ENCODE measurements at regions not wholly inside any gene's neighbourhood (a gene's known extent, or its start where the extent isn't known, plus 50 kb on each side); places are given as distances from the start of the nearest gene placed in this dataset.

- no peak for DNase-seq (ENCODE audit: extremely low spot score)
- Histone ChIP-seq H3K4me3 (ENCODE audit: low read depth, low read length) (no peak overlapping the region), H3K36me3 (ENCODE audit: insufficient read depth) (no peaks in the 10 kb centered on the region), H3K27ac (ENCODE audit: low read depth) (no peak overlapping the region), H3K4me1 (ENCODE audit: insufficient read depth) (peaks cover 2% of the 10 kb centered on the region)
- WGBS = 64% methylated on average over 7 of the region's 7 CpGs
Measured at GRCh38 chr18:21162786-21163185, 51.2 kb upstream of the ROCK1 start.

GRCh38 chr18:21163647-21164547 is 52.3 kb upstream of the ROCK1 start:
- Histone ChIP-seq H3K27ac (ENCODE audit: low read depth) (no peak overlapping the region), H3K36me3 (ENCODE audit: insufficient read depth) (no peaks in the 10 kb centered on the region), H3K4me3 (ENCODE audit: low read depth, low read length) (no peak overlapping the region), H3K4me1 (ENCODE audit: insufficient read depth) (peaks cover 3% of the 10 kb centered on the region)
- 41% methylated on average over 6 of the region's 6 CpGs for WGBS
- no peak for DNase-seq (ENCODE audit: extremely low spot score)

- Histone ChIP-seq H3K36me3 (ENCODE audit: insufficient read depth) (no peaks in the 10 kb centered on the region), H3K27ac (ENCODE audit: low read depth) (no peak overlapping the region)
- WGBS = 65% methylated on average over 2 of the region's 2 CpGs
Measured at GRCh38 chr18:21164548-21165095, 53.0 kb upstream of the ROCK1 start.

GRCh38 chr18:21167641-21168377 is 56.2 kb upstream of the ROCK1 start:
- peaks cover 3% of the 10 kb centered on the region for H3K4me1 ChIP-seq (ENCODE audit: insufficient read depth)
- H3K27ac ChIP-seq (ENCODE audit: low read depth) = no peak overlapping the region
- H3K36me3 ChIP-seq (ENCODE audit: insufficient read depth) = no peaks in the 10 kb centered on the region
- no peak overlapping the region for H3K4me3 ChIP-seq (ENCODE audit: low read depth, low read length)
- WGBS = 23% methylated on average over 1 of the region's 1 CpG
- peak; percentile 51 for DNase-seq (ENCODE audit: extremely low spot score)

More at GRCh38 chr18:21164548-21165095, 53.0 kb upstream of the ROCK1 start:
- Histone ChIP-seq H3K4me3 (ENCODE audit: low read depth, low read length) (no peak overlapping the region), H3K4me1 (ENCODE audit: insufficient read depth) (peaks cover 3% of the 10 kb centered on the region)
- DNase-seq (ENCODE audit: extremely low spot score) = no peak

DNA sequence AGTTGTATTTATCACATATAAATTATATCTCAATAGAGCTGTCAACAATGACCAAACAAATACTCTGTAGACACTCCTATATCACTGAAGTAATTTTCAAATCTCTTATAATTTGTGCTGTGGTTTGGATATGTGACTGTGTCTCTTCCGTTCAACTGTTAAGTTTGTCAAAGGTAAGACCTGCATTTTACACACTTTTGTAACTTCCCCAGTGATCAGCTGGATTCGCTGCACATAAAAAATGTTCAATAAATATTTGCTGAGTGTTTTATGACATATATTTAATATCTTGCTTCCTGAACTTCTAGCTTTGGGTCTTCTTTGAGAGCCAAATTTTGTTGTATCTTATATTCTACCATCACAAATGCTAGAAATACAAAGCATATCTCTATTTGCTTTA is 57.3 kb upstream of the ROCK1 start:
- H3K4me3 ChIP-seq (ENCODE audit: low read depth, low read length) = no peak overlapping the region
- H3K4me1 ChIP-seq (ENCODE audit: insufficient read depth) = peaks cover 3% of the 10 kb centered on the region
- DNase-seq (ENCODE audit: extremely low spot score) = no peak
- H3K36me3 ChIP-seq (ENCODE audit: insufficient read depth) = no peaks in the 10 kb centered on the region
- WGBS = 62% methylated on average over 2 of the region's 2 CpGs
- H3K27ac ChIP-seq (ENCODE audit: low read depth) = no peak overlapping the region

DNA sequence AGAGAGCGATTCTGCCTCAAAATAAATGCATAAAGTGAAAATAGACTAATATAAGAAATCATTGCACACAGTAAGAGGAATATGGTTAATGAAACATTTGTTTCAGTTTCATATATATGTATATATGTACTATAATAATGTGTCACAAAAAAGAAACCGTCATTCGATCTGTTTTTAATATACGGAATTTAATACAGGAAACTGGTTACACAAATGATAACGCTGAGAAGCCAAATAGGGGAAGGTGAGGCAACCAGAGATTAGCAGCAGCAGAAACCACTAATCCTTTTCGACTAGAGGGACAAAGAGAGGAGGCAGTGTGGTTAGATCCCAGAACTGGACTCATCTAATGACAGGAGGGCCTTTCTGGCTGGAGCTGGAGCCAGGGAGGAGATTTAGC is 64.2 kb upstream of the GREB1L start:
- Histone ChIP-seq H3K36me3 (ENCODE audit: insufficient read depth) (no peaks in the 10 kb centered on the region), H3K4me3 (ENCODE audit: low read depth, low read length) (no peak overlapping the region), H3K4me1 (ENCODE audit: insufficient read depth) (no peaks in the 10 kb centered on the region), H3K27ac (ENCODE audit: low read depth) (no peak overlapping the region)
- 66% methylated on average over 6 of the region's 6 CpGs for WGBS
- DNase-seq (ENCODE audit: extremely low spot score) = no peak

- peak; percentile 14 for DNase-seq (ENCODE audit: extremely low spot score)
- H3K36me3 ChIP-seq (ENCODE audit: insufficient read depth) = no peaks in the 10 kb centered on the region
- no peak overlapping the region for H3K27ac ChIP-seq (ENCODE audit: low read depth)
- 30% methylated on average over 7 of the region's 7 CpGs for WGBS
- no peaks in the 10 kb centered on the region for H3K4me1 ChIP-seq (ENCODE audit: insufficient read depth)
- no peak overlapping the region for H3K4me3 ChIP-seq (ENCODE audit: low read depth, low read length)
Measured at GRCh38 chr18:21179590-21180220, 62.3 kb upstream of the GREB1L start.

GRCh38 chr18:21180588-21180987 is 61.4 kb upstream of the GREB1L start:
- no peaks in the 10 kb centered on the region for H3K4me1 ChIP-seq (ENCODE audit: insufficient read depth)
- H3K4me3 ChIP-seq (ENCODE audit: low read depth, low read length) = no peak overlapping the region
- no peaks in the 10 kb centered on the region for H3K36me3 ChIP-seq (ENCODE audit: insufficient read depth)
- 71% methylated on average over 7 of the region's 7 CpGs for WGBS
- H3K27ac ChIP-seq (ENCODE audit: low read depth) = no peak overlapping the region
- DNase-seq (ENCODE audit: extremely low spot score) = no peak

DNA sequence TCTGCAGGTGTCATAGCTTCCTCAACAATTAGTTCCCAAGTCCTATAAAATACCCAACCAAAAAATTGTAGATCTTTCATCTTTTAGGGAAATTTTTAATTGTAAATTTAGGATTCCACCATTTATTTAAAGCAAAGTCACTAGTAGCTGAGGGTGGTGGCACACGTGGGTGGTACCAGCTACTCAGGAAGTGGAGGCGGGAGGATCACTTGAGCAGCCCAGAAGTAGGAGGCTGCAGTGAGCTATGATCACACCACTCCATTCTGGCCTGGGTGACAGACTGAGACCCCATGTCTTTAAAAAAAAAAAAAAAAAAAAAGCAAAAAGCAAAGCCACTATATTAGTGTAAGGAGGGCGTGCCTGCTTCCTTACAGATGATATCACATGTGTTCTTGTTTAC is 60.3 kb upstream of the GREB1L start:
- Histone ChIP-seq H3K4me1 (ENCODE audit: insufficient read depth) (no peaks in the 10 kb centered on the region), H3K36me3 (ENCODE audit: insufficient read depth) (no peaks in the 10 kb centered on the region)
- WGBS = 74% methylated on average over 3 of the region's 3 CpGs

DNA sequence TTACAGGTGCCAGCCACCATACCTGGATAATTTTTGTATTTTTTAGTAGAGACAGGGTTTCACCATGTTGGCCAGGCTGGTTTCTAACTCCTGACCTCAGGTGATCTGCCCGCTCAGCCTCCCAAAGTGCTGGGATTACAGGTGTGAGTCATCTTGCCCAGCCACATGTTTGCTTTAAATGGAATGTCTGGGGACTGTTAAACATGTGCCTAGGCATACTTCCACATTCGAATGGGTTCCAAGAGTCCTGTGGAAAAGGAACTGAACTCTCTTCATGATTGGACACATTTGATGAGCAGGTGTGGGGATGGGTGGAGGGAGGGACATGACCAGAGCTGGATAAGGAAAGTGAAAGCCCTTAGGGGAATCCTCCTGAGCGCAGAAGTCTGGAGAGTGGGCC is 58.4 kb upstream of the GREB1L start:
- no peak for DNase-seq (ENCODE audit: extremely low spot score)
- H3K4me3 ChIP-seq (ENCODE audit: low read depth, low read length) = no peak overlapping the region
- 81% methylated on average over 3 of the region's 3 CpGs for WGBS
- no peaks in the 10 kb centered on the region for H3K36me3 ChIP-seq (ENCODE audit: insufficient read depth)
- no peaks in the 10 kb centered on the region for H3K4me1 ChIP-seq (ENCODE audit: insufficient read depth)
- H3K27ac ChIP-seq (ENCODE audit: low read depth) = no peak overlapping the region

More for the DNA sequence above, 60.3 kb upstream of the GREB1L start:
- Histone ChIP-seq H3K27ac (ENCODE audit: low read depth) (no peak overlapping the region), H3K4me3 (ENCODE audit: low read depth, low read length) (no peak overlapping the region)
- no peak for DNase-seq (ENCODE audit: extremely low spot score)

GRCh38 chr18:21184396-21184996 is 57.5 kb upstream of the GREB1L start:
- 74% methylated on average over 7 of the region's 7 CpGs for WGBS
- no peak overlapping the region for H3K4me3 ChIP-seq (ENCODE audit: low read depth, low read length)
- no peak for DNase-seq (ENCODE audit: extremely low spot score)
- H3K36me3 ChIP-seq (ENCODE audit: insufficient read depth) = no peaks in the 10 kb centered on the region
- no peaks in the 10 kb centered on the region for H3K4me1 ChIP-seq (ENCODE audit: insufficient read depth)
- no peak overlapping the region for H3K27ac ChIP-seq (ENCODE audit: low read depth)

DNA sequence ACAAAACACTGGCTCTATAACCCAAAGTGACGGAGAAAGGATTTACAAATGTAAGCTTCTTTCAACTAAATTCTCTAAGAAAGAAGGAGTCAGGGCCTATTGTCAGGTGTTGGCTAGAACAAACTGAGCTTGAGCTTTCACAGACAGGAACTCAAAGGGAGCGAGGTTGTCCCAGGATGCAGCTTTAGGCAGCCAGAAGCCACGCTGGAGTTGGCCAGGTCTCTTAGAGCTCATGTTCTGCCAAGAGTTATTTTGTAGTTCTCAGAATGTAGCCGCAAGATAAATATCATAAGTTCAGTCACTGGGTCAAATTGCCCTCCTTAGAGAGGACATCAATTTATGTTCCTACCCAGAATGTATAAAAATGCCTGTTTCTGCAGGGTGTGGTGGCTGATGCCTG is 54.1 kb upstream of the GREB1L start:
- no peaks in the 10 kb centered on the region for H3K36me3 ChIP-seq (ENCODE audit: insufficient read depth)
- DNase-seq (ENCODE audit: extremely low spot score) = no peak
- H3K27ac ChIP-seq (ENCODE audit: low read depth) = no peak overlapping the region
- H3K4me3 ChIP-seq (ENCODE audit: low read depth, low read length) = no peak overlapping the region
- WGBS = 52% methylated on average over 4 of the region's 4 CpGs
- H3K4me1 ChIP-seq (ENCODE audit: insufficient read depth) = no peaks in the 10 kb centered on the region

DNA sequence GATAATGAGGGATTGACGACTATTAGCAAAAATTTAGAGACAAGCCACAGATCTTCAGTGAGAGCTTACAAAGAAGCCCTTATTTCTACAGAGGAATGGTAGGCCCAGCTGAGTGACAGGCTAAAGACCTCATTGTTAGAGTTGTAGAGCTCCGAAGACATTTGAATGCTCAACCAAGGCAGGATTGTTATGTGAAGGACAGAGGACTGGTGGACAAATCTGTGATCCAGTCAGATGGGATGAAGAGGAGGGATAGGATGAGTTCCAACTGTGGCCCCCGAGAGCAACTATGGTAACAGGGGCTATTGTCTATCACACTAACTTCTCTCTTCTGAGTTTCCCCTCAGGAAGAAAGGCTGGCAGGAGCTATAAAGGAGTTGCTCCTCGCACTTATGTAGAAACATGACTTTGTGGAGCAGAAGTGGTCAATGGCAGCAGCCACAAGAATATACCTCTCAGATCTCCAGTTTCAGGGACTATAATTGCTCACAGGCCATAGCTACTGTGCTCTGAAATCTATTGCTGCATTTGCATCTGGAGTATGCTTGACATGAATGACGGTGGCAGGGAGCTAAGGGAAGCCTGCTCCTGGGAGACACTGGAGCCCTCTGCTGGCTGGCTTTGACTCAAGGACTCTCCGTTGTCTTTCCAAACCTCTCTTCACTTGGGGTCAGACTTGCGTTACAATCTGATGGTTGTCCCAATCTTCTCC is 50.3 kb upstream of the GREB1L start:
- 53% methylated on average over 7 of the region's 7 CpGs for WGBS
- H3K36me3 ChIP-seq (ENCODE audit: insufficient read depth) = no peaks in the 10 kb centered on the region
- no peaks in the 10 kb centered on the region for H3K4me1 ChIP-seq (ENCODE audit: insufficient read depth)
- no peak for DNase-seq (ENCODE audit: extremely low spot score)
- no peak overlapping the region for H3K4me3 ChIP-seq (ENCODE audit: low read depth, low read length)
- no peak overlapping the region for H3K27ac ChIP-seq (ENCODE audit: low read depth)
